Breast epithelium (tissue), 4 donors: ENCODE measurements at regions not wholly inside any gene's neighbourhood (a gene's known extent, or its start where the extent isn't known, plus 50 kb on each side); places are given as distances from the start of the nearest gene placed in this dataset.

Experiments used
- DNase-seq, 2 donors: peaks; one replicate each; pipeline ENCODE4 v3.0.0-alpha.2; 2019; ENCODE audit warnings: low spot score in 2 of 2
- H3K27ac ChIP-seq, 2 donors: fragments of 200-600 bp; sonication (generic) in 1 of 2; one replicate each; pipeline ENCODE4 v1.5.1; 2016 to 2019; ENCODE audit warnings: mild to moderate bottlenecking in 1 of 2
- H3K27me3 ChIP-seq, 2 donors: fragments of 200-600 bp; sonication (generic) in 1 of 2; one replicate each; pipeline versions ENCODE4 v1.5.1 to v1.6.0; 2017 to 2019; ENCODE audit warnings: control low read depth in 1 of 2, mild to moderate bottlenecking in 1 of 2
- H3K36me3 ChIP-seq: fragments of 200-600 bp; one replicate; pipeline ENCODE4 v1.5.1; 2019
- H3K4me1 ChIP-seq, 2 donors: fragments of 200-600 bp; sonication (generic); one replicate each; pipeline ENCODE4 v1.5.1; 2016 to 2019; ENCODE audit warnings: control low read depth in 1 of 2
- H3K4me3 ChIP-seq, 3 donors: fragments of 200-600 bp; sonication (generic); 1 replicate in 2 of 3; 2 replicates in 1 of 3; pipeline ENCODE4 v1.5.1; 2016 to 2019; ENCODE audit warnings: mild to moderate bottlenecking in 3 of 3, moderate library complexity in 2 of 3
- H3K9me3 ChIP-seq, 2 donors: fragments of 200-600 bp; sonication (generic) in 1 of 2; one replicate each; pipeline ENCODE4 v1.5.1; 2016 to 2019; ENCODE audit warnings: control low read depth in 1 of 2
- CTCF ChIP-seq, 3 donors: fragments of 450-650 bp; IDR thresholded peaks; one replicate each; pipeline ENCODE4 v1.5.1; 2016 to 2017; ENCODE audit warnings: antibody characterized with exemption in 3 of 3, mild to moderate bottlenecking in 3 of 3, moderate library complexity in 3 of 3
- POLR2A ChIP-seq: fragments of 450-650 bp; IDR thresholded peaks from one replicate; pipeline ENCODE4 v1.6.1; 2016; ENCODE audit warnings: antibody characterized with exemption, mild to moderate bottlenecking, moderate library complexity
- POLR2AphosphoS5 ChIP-seq, 3 donors: sonication (generic); formaldehyde crosslinking; IDR thresholded peaks; one replicate each; pipeline ENCODE4 v1.6.1; 2017; ENCODE audit warnings: antibody characterized with exemption in 3 of 3
- intact Hi-C: fragments of 100-400 bp; cut with DNase I; formaldehyde crosslinking; loops from one replicate; pipeline ENCODE4 v1.15.1; 2023; ENCODE audit warnings: low total_unique reads

- H3K27ac ChIP-seq = no peak overlapping the region
- no peaks in the 10 kb centered on the region for H3K27me3 ChIP-seq
- H3K4me1 ChIP-seq = no peaks in the 10 kb centered on the region
- no peak for DNase-seq
- TF ChIP-seq CTCF (IDR thresholded peaks at IDR 0.05) (no peak), POLR2AphosphoS5 (IDR thresholded peaks at IDR 0.05) (no peak), POLR2A (no peak)
- intact Hi-C loops = no loop called here
- no peaks in the 10 kb centered on the region for H3K36me3 ChIP-seq
- H3K9me3 ChIP-seq = no peaks in the 10 kb centered on the region
- no peak overlapping the region for H3K4me3 ChIP-seq
Measured at GRCh38 chr3:95162794-95163193, 1099.9 kb downstream of the NSUN3 start.

- Histone ChIP-seq H3K27me3 (no peaks in the 10 kb centered on the region), H3K4me1 (no peaks in the 10 kb centered on the region), H3K36me3 (no peaks in the 10 kb centered on the region), H3K9me3 (no peaks in the 10 kb centered on the region), H3K27ac (no peak overlapping the region), H3K4me3 (no peak overlapping the region)
- intact Hi-C loops = no loop called here
- TF ChIP-seq CTCF (IDR thresholded peaks at IDR 0.05) (no peak), POLR2AphosphoS5 (IDR thresholded peaks at IDR 0.05) (no peak), POLR2A (no peak)
- no peak for DNase-seq
Measured at GRCh38 chr3:95167748-95168147, 1104.9 kb downstream of the NSUN3 start.

DNA sequence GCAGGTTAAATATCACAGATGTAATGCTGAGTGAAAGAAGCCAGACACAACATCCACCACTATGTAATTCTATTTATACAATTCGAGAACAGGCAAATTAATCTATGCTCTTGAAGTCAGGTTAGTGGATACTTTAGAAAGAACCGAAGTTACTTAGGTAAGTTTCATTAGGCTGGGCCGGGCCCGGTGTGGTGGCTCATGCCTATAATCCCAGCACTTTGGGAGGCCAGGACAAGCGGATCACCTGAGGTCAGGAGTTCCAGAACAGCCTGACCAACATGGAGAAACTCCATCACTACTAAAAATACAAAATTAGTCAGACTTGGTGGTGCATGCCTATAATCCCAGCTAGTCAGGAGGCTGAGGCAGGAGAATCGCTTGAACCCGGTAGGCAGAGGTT, 1105.7 kb downstream of the NSUN3 start:
- TF ChIP-seq CTCF (IDR thresholded peaks at IDR 0.05) (no peak), POLR2AphosphoS5 (IDR thresholded peaks at IDR 0.05) (no peak), POLR2A (no peak)
- intact Hi-C loops = no loop called here
- no peaks in the 10 kb centered on the region for H3K4me1 ChIP-seq

GRCh38 chr3:95172164-95172943, 1109.5 kb downstream of the NSUN3 start:
- TF ChIP-seq POLR2A = no peak
- TF ChIP-seq POLR2AphosphoS5 (IDR thresholded peaks at IDR 0.05) = no peak
- no peak for TF ChIP-seq CTCF (IDR thresholded peaks at IDR 0.05)
- no peak overlapping the region for H3K27ac ChIP-seq

More for the DNA sequence above, 1105.7 kb downstream of the NSUN3 start:
- Histone ChIP-seq H3K4me3 (no peak overlapping the region), H3K36me3 (no peaks in the 10 kb centered on the region), H3K9me3 (no peaks in the 10 kb centered on the region), H3K27ac (no peak overlapping the region), H3K27me3 (no peaks in the 10 kb centered on the region)
- DNase-seq = no peak

GRCh38 chr3:95177096-95177495, 1114.2 kb downstream of the NSUN3 start:
- intact Hi-C loops = no loop called here
- H3K27ac ChIP-seq = no peak overlapping the region
- DNase-seq = no peak
- TF ChIP-seq CTCF (IDR thresholded peaks at IDR 0.05) = no peak
- no peak for TF ChIP-seq POLR2AphosphoS5 (IDR thresholded peaks at IDR 0.05)
- H3K36me3 ChIP-seq = no peaks in the 10 kb centered on the region
- no peaks in the 10 kb centered on the region for H3K4me1 ChIP-seq
- no peak overlapping the region for H3K4me3 ChIP-seq
- H3K9me3 ChIP-seq = no peaks in the 10 kb centered on the region
- no peaks in the 10 kb centered on the region for H3K27me3 ChIP-seq

More at GRCh38 chr3:95172164-95172943, 1109.5 kb downstream of the NSUN3 start:
- Histone ChIP-seq H3K4me1 (no peaks in the 10 kb centered on the region), H3K36me3 (no peaks in the 10 kb centered on the region), H3K4me3 (no peak overlapping the region), H3K27me3 (no peaks in the 10 kb centered on the region), H3K9me3 (no peaks in the 10 kb centered on the region)
- DNase-seq = no peak
- intact Hi-C loops = no loop called here
